ENCODE measurements at regions not wholly inside any gene's neighbourhood (a gene's known extent, or its start where the extent isn't known, plus 50 kb on each side); places are given as distances from the start of the nearest gene placed in this dataset.

- no peaks in the 10 kb centered on the region for H3K4me1 ChIP-seq (ENCODE audit: control insufficient read depth, low read length)
- H3F3A ChIP-seq (ENCODE audit: control insufficient read depth, insufficient read depth): no peaks in the 10 kb centered on the region
- no peak overlapping the region for H3K4me2 ChIP-seq (ENCODE audit: low read length)
- H4K20me1 ChIP-seq (ENCODE audit: control insufficient read depth, insufficient read depth, low read depth, low read length): no peaks in the 10 kb centered on the region
- H3K4me3 ChIP-seq (ENCODE audit: low read length): no peak overlapping the region
- no peaks in the 10 kb centered on the region for H3K36me3 ChIP-seq (ENCODE audit: control insufficient read depth, low read length)
- no peaks in the 10 kb centered on the region for H3K9me2 ChIP-seq (replicated peaks; ENCODE audit: control insufficient read depth, low read length)
- H3K79me2 ChIP-seq (ENCODE audit: control insufficient read depth, low read length): no peaks in the 10 kb centered on the region
- no peak for TF ChIP-seq EZH2phosphoT487 (IDR thresholded peaks at IDR 0.05; ENCODE audit: borderline replicate concordance, low read length)
- no peak overlapping the region for H3K27ac ChIP-seq (ENCODE audit: low read depth, low read length)
- no peaks in the 10 kb centered on the region for H3K9me3 ChIP-seq (ENCODE audit: control insufficient read depth, insufficient read depth, low read length)
- H3K27me3 ChIP-seq (ENCODE audit: control insufficient read depth, low read length): no peaks in the 10 kb centered on the region
Observed at GRCh38 chr4:183798301-183799253, 106.5 kb upstream of the STOX2 start.

- no peak overlapping the region for H3K4me3 ChIP-seq (ENCODE audit: low read length)
- no peaks in the 10 kb centered on the region for H3K9me2 ChIP-seq (replicated peaks; ENCODE audit: control insufficient read depth, low read length)
- H3F3A ChIP-seq (ENCODE audit: control insufficient read depth, insufficient read depth): no peaks in the 10 kb centered on the region
- no peaks in the 10 kb centered on the region for H3K79me2 ChIP-seq (ENCODE audit: control insufficient read depth, low read length)
- H3K4me2 ChIP-seq (ENCODE audit: low read length): no peak overlapping the region
- H3K27ac ChIP-seq (ENCODE audit: low read depth, low read length): no peak overlapping the region
- H3K27me3 ChIP-seq (ENCODE audit: control insufficient read depth, low read length): no peaks in the 10 kb centered on the region
- TF ChIP-seq CTCF (IDR thresholded peaks at IDR 0.05; ENCODE audit: low read depth, low read length, poor library complexity, severe bottlenecking) (no peak), EZH2phosphoT487 (IDR thresholded peaks at IDR 0.05; ENCODE audit: borderline replicate concordance, low read length) (no peak)
- no peaks in the 10 kb centered on the region for H4K20me1 ChIP-seq (ENCODE audit: control insufficient read depth, insufficient read depth, low read depth, low read length)
- H3K4me1 ChIP-seq (ENCODE audit: control insufficient read depth, low read length): no peaks in the 10 kb centered on the region
- no peaks in the 10 kb centered on the region for H3K36me3 ChIP-seq (ENCODE audit: control insufficient read depth, low read length)
- no peaks in the 10 kb centered on the region for H3K9me3 ChIP-seq (ENCODE audit: control insufficient read depth, insufficient read depth, low read length)
Observed at GRCh38 chr4:183801457-183802165, 103.5 kb upstream of the STOX2 start.

GRCh38 chr4:183806341-183806740 is 98.8 kb upstream of the STOX2 start:
- Histone ChIP-seq H3K9me2 (replicated peaks; ENCODE audit: control insufficient read depth, low read length) (no peaks in the 10 kb centered on the region), H3F3A (ENCODE audit: control insufficient read depth, insufficient read depth) (no peaks in the 10 kb centered on the region), H3K27ac (ENCODE audit: low read depth, low read length) (no peak overlapping the region), H3K9me3 (ENCODE audit: control insufficient read depth, insufficient read depth, low read length) (no peaks in the 10 kb centered on the region), H3K79me2 (ENCODE audit: control insufficient read depth, low read length) (no peaks in the 10 kb centered on the region), H3K27me3 (ENCODE audit: control insufficient read depth, low read length) (no peaks in the 10 kb centered on the region), H4K20me1 (ENCODE audit: control insufficient read depth, insufficient read depth, low read depth, low read length) (no peaks in the 10 kb centered on the region), H3K36me3 (ENCODE audit: control insufficient read depth, low read length) (no peaks in the 10 kb centered on the region), H3K4me3 (ENCODE audit: low read length) (no peak overlapping the region), H3K4me1 (ENCODE audit: control insufficient read depth, low read length) (no peaks in the 10 kb centered on the region), H3K4me2 (ENCODE audit: low read length) (no peak overlapping the region)
- TF ChIP-seq CTCF (IDR thresholded peaks at IDR 0.05; ENCODE audit: low read depth, low read length, poor library complexity, severe bottlenecking) (no peak), EZH2phosphoT487 (IDR thresholded peaks at IDR 0.05; ENCODE audit: borderline replicate concordance, low read length) (no peak)

All from DOHH2 (cell line).